ENCODE measurements at regions not wholly inside any gene's neighbourhood (a gene's known extent, or its start where the extent isn't known, plus 50 kb on each side); places are given as distances from the start of the nearest gene placed in this dataset.

GRCh38 chr3:117801912-117802239 lies 1092.3 kb downstream of the TUSC7 start:
- no peak for TF ChIP-seq CTCF (IDR thresholded peaks at IDR 0.05)
- TF ChIP-seq POLR2A (IDR thresholded peaks at IDR 0.05): no peak

Data from adrenal gland (tissue), 5 donors.